ENCODE measurements at regions not wholly inside any gene's neighbourhood (a gene's known extent, or its start where the extent isn't known, plus 50 kb on each side); places are given as distances from the start of the nearest gene placed in this dataset.

GRCh38 chrX:117570160-117570559 is 546.5 kb downstream of the KLHL13 start:
- ATAC-seq (no peak), FAIRE-seq (no peak), DNase-seq (ENCODE audit: low spot score) (no peak)
- Histone ChIP-seq H4K20me1 (ENCODE audit: insufficient read depth, low read length) (no peaks in the 10 kb centered on the region), H3K4me3 (replicated peaks in 1 of 3; ENCODE audit: insufficient read depth in 1 of 3, low read depth in 2 of 3, low read length in 3 of 3) (no peak overlapping the region), H3K4me1 (ENCODE audit: insufficient read depth, low read length) (no peaks in the 10 kb centered on the region), H3K4me2 (ENCODE audit: low read depth, low read length) (no peak overlapping the region), H3K36me3 (replicated peaks in 1 of 2; ENCODE audit: control insufficient read depth in 1 of 2, insufficient read depth in 2 of 2, low read length in 2 of 2) (no peaks in the 10 kb centered on the region), H3K79me2 (ENCODE audit: insufficient read depth, low read length) (no peaks in the 10 kb centered on the region), H3K27me3 (ENCODE audit: control insufficient read depth in 1 of 2, insufficient read depth in 2 of 2, low read length in 2 of 2) (no peaks in the 10 kb centered on the region), H3K27ac (ENCODE audit: extremely low read length, insufficient read depth, low read length) (no peak overlapping the region), H3K9me3 (ENCODE audit: low read length) (no peaks in the 10 kb centered on the region), H3K9ac (ENCODE audit: insufficient read depth, low read depth, low read length) (no peak overlapping the region), H2AFZ (ENCODE audit: low read length) (no peak overlapping the region)
- no TSS peak for BruUV-seq (replicated peaks)
- intact Hi-C loops (cut with micrococcal nuclease; ENCODE audit: unreplicated experiment) (no loop called here), in situ Hi-C loops (cut with HindIII; ENCODE audit: extremely low pct_ligation_motif_present, low pct_unique_long_range_greater_than_20kb) (no loop called here)
- POLR2A ChIA-PET: no interaction called here
- CTCF ChIA-PET (ENCODE audit: low intra/inter-chr PET ratio, low total read pairs): no interaction called here
- no peak for TF ChIP-seq ZNF577 (CRISPR knock-in tag; IDR thresholded peaks at IDR 0.05; ENCODE audit: borderline replicate concordance, low read depth)
- TF ChIP-seq PHF21A (CRISPR knock-in tag; IDR thresholded peaks at IDR 0.05): no peak
- TF ChIP-seq ZMYM2 (CRISPR knock-in tag; IDR thresholded peaks at IDR 0.05): no peak
- no peak for TF ChIP-seq YY1 (IDR thresholded peaks at IDR 0.05; ENCODE audit: insufficient read depth, insufficient replicate concordance, low read depth, low read length)
- no peak for TF ChIP-seq ZFP41 (CRISPR knock-in tag; IDR thresholded peaks at IDR 0.05; ENCODE audit: borderline replicate concordance)
- TF ChIP-seq ATF7 (IDR thresholded peaks at IDR 0.05): no peak
- no peak for TF ChIP-seq ATF7 (CRISPR knock-in tag; IDR thresholded peaks at IDR 0.05)

GRCh38 chrX:117568238-117568637 is 548.4 kb downstream of the KLHL13 start:
- H3K9me3 ChIP-seq (ENCODE audit: low read length): no peaks in the 10 kb centered on the region
- H2AFZ ChIP-seq (ENCODE audit: low read length): no peak overlapping the region
- FAIRE-seq (no peak), DNase-seq (ENCODE audit: low spot score) (no peak), ATAC-seq (no peak)
- no TSS peak for BruUV-seq (replicated peaks)
- H3K79me2 ChIP-seq (ENCODE audit: insufficient read depth, low read length): no peaks in the 10 kb centered on the region
- ChIA-PET CTCF (ENCODE audit: low intra/inter-chr PET ratio, low total read pairs) (no interaction called here), POLR2A (no interaction called here)
- no peak overlapping the region for H3K9ac ChIP-seq (ENCODE audit: insufficient read depth, low read depth, low read length)
- no peaks in the 10 kb centered on the region for H3K4me1 ChIP-seq (ENCODE audit: insufficient read depth, low read length)
- H3K36me3 ChIP-seq (replicated peaks in 1 of 2; ENCODE audit: control insufficient read depth in 1 of 2, insufficient read depth in 2 of 2, low read length in 2 of 2): no peaks in the 10 kb centered on the region
- TF ChIP-seq SIN3B (IDR thresholded peaks at IDR 0.05; ENCODE audit: low read length) (no peak), PRDM15 (CRISPR knock-in tag; IDR thresholded peaks at IDR 0.05) (no peak), ZNF510 (CRISPR knock-in tag; IDR thresholded peaks at IDR 0.05; ENCODE audit: low read depth) (no peak), RELA (CRISPR knock-in tag; IDR thresholded peaks at IDR 0.05) (no peak), ZBTB38 (CRISPR knock-in tag; IDR thresholded peaks at IDR 0.05) (no peak), RBM22 (optimal IDR thresholded peaks at IDR 0.05; ENCODE audit: low read length) (no peak), ZNF329 (CRISPR knock-in tag; IDR thresholded peaks at IDR 0.05; ENCODE audit: low read depth) (no peak), ZNF616 (CRISPR knock-in tag; IDR thresholded peaks at IDR 0.05; ENCODE audit: low read depth) (no peak), ZNF781 (CRISPR knock-in tag; IDR thresholded peaks at IDR 0.05; ENCODE audit: borderline replicate concordance, not compliant biosample characterization) (no peak), SALL2 (CRISPR knock-in tag; IDR thresholded peaks at IDR 0.05) (no peak), FOXK2 (IDR thresholded peaks at IDR 0.05) (no peak), ELF1 (CRISPR knock-in tag; IDR thresholded peaks at IDR 0.05) (no peak), ZNF605 (CRISPR knock-in tag; IDR thresholded peaks at IDR 0.05) (no peak)
- no peak overlapping the region for H3K27ac ChIP-seq (ENCODE audit: extremely low read length, insufficient read depth, low read length)
- H3K4me2 ChIP-seq (ENCODE audit: low read depth, low read length): no peak overlapping the region
- H3K27me3 ChIP-seq (ENCODE audit: control insufficient read depth in 1 of 2, insufficient read depth in 2 of 2, low read length in 2 of 2): no peaks in the 10 kb centered on the region
- 0% methylated on average over 1 of the region's 3 CpGs for WGBS (ENCODE audit: low lambda C conversion rate)
- no peaks in the 10 kb centered on the region for H4K20me1 ChIP-seq (ENCODE audit: insufficient read depth, low read length)
- in situ Hi-C loops (cut with HindIII; ENCODE audit: extremely low pct_ligation_motif_present, low pct_unique_long_range_greater_than_20kb): no loop called here
- intact Hi-C loops (cut with micrococcal nuclease; ENCODE audit: unreplicated experiment): no loop called here
- H3K4me3 ChIP-seq (replicated peaks in 1 of 3; ENCODE audit: insufficient read depth in 1 of 3, low read depth in 2 of 3, low read length in 3 of 3): no peak overlapping the region

Data from HepG2 (cell line).